ENCODE measurements at regions not wholly inside any gene's neighbourhood (a gene's known extent, or its start where the extent isn't known, plus 50 kb on each side); places are given as distances from the start of the nearest gene placed in this dataset.
A peak's percentile ranks its signal among the peaks of the same experiment; 100 is the strongest.
"Not testable (repeated sequence)": the region's sequence is repeated elsewhere in the genome, so short reads cannot be mapped to it uniquely, and the experiment has no call there.

GRCh38 chr10:94150541-94151184 is 156.9 kb downstream of the PLCE1 start:
- H3K4me1 ChIP-seq (ENCODE audit: control insufficient read depth, insufficient read depth, low read length), result peaks cover 3% of the 10 kb centered on the region
- no peaks in the 10 kb centered on the region for H3K27me3 ChIP-seq (ENCODE audit: control insufficient read depth, insufficient read depth, low read length, poor library complexity, severe bottlenecking)
- H3K9me3 Mint-ChIP-seq, result peaks cover 8% of the 10 kb centered on the region
- no peak overlapping the region for H3K4me3 Mint-ChIP-seq
- DNase-seq, result no peak
- no peaks in the 10 kb centered on the region for H3K36me3 Mint-ChIP-seq (ENCODE audit: low read depth)
- H3K36me3 ChIP-seq (ENCODE audit: control insufficient read depth, insufficient read depth, low read length), result peaks cover 9% of the 10 kb centered on the region
- TF ChIP-seq CTCF (conservative IDR thresholded peaks at IDR 0.05), result no peak
- 86 to 96% methylated on average over 1 of the region's 1 CpG for WGBS, 2 experiments (ENCODE audit: insufficient coverage in 1 of 2, insufficient read length in 1 of 2)
- peaks cover 11% of the 10 kb centered on the region for H3K9me3 ChIP-seq (ENCODE audit: control insufficient read depth, low read length)
- no peak overlapping the region for H3K27ac Mint-ChIP-seq
- no peak overlapping the region for H3K4me3 ChIP-seq (ENCODE audit: low read length)
- H3K4me1 Mint-ChIP-seq, result peaks cover 12% of the 10 kb centered on the region
- H3K27me3 Mint-ChIP-seq (ENCODE audit: insufficient read depth), result no peaks in the 10 kb centered on the region
- H3K9ac ChIP-seq (ENCODE audit: extremely low read depth, low read length, poor library complexity, severe bottlenecking), result no peak overlapping the region
- no peak overlapping the region for H3K27ac ChIP-seq (ENCODE audit: low read depth, low read length)

- no peak for DNase-seq
- peaks cover 14% of the 10 kb centered on the region for H3K9me3 ChIP-seq (ENCODE audit: control insufficient read depth, low read length)
- H3K36me3 Mint-ChIP-seq (ENCODE audit: low read depth), result peaks cover 5% of the 10 kb centered on the region
- no peak overlapping the region for H3K9ac ChIP-seq (ENCODE audit: extremely low read depth, low read length, poor library complexity, severe bottlenecking)
- H3K36me3 ChIP-seq (ENCODE audit: control insufficient read depth, insufficient read depth, low read length), result no peaks in the 10 kb centered on the region
- H3K27me3 ChIP-seq (ENCODE audit: control insufficient read depth, insufficient read depth, low read length, poor library complexity, severe bottlenecking), result no peaks in the 10 kb centered on the region
- no peak overlapping the region for H3K27ac ChIP-seq (ENCODE audit: low read depth, low read length)
- H3K27me3 Mint-ChIP-seq (ENCODE audit: insufficient read depth), result no peaks in the 10 kb centered on the region
- no peak for TF ChIP-seq CTCF (conservative IDR thresholded peaks at IDR 0.05)
- no peak overlapping the region for H3K4me3 Mint-ChIP-seq
- H3K27ac Mint-ChIP-seq, result no peak overlapping the region
- no peaks in the 10 kb centered on the region for H3K4me1 ChIP-seq (ENCODE audit: control insufficient read depth, insufficient read depth, low read length)
- H3K4me1 Mint-ChIP-seq, result no peaks in the 10 kb centered on the region
- 92 to 95% methylated on average over 3 to 4 of the region's 4 CpGs for WGBS, 2 experiments (ENCODE audit: insufficient coverage in 1 of 2, insufficient read length in 1 of 2)
- no peak overlapping the region for H3K4me3 ChIP-seq (ENCODE audit: low read length)
- peaks cover 2% of the 10 kb centered on the region for H3K9me3 Mint-ChIP-seq
Observed at GRCh38 chr10:94155722-94156271, 162.1 kb downstream of the PLCE1 start.

GRCh38 chr10:94156453-94156852 is 162.7 kb downstream of the PLCE1 start:
- Mint-ChIP-seq H3K27me3 (ENCODE audit: insufficient read depth) (no peaks in the 10 kb centered on the region), H3K27ac (no peak overlapping the region), H3K4me3 (no peak overlapping the region), H3K36me3 (ENCODE audit: low read depth) (peaks cover 11% of the 10 kb centered on the region), H3K9me3 (peaks cover 2% of the 10 kb centered on the region), H3K4me1 (peaks cover 2% of the 10 kb centered on the region)
- Histone ChIP-seq H3K9me3 (ENCODE audit: control insufficient read depth, low read length) (peaks cover 14% of the 10 kb centered on the region), H3K27me3 (ENCODE audit: control insufficient read depth, insufficient read depth, low read length, poor library complexity, severe bottlenecking) (no peaks in the 10 kb centered on the region), H3K4me3 (ENCODE audit: low read length) (no peak overlapping the region), H3K27ac (ENCODE audit: low read depth, low read length) (no peak overlapping the region), H3K4me1 (ENCODE audit: control insufficient read depth, insufficient read depth, low read length) (no peaks in the 10 kb centered on the region), H3K36me3 (ENCODE audit: control insufficient read depth, insufficient read depth, low read length) (no peaks in the 10 kb centered on the region), H3K9ac (ENCODE audit: extremely low read depth, low read length, poor library complexity, severe bottlenecking) (no peak overlapping the region)
- WGBS, 2 experiments (ENCODE audit: insufficient coverage in 1 of 2, insufficient read length in 1 of 2), result 94 to 100% methylated on average over 1 to 3 of the region's 3 CpGs
- TF ChIP-seq CTCF (conservative IDR thresholded peaks at IDR 0.05), result no peak
- DNase-seq, result no peak

GRCh38 chr10:94165158-94165611 is 171.5 kb downstream of the PLCE1 start:
- H3K27me3 Mint-ChIP-seq (ENCODE audit: insufficient read depth); H3K27ac Mint-ChIP-seq; H3K9ac ChIP-seq (ENCODE audit: extremely low read depth, low read length, poor library complexity, severe bottlenecking); H3K4me3 Mint-ChIP-seq; DNase-seq; H3K27me3 ChIP-seq (ENCODE audit: control insufficient read depth, insufficient read depth, low read length, poor library complexity, severe bottlenecking); H3K27ac ChIP-seq (ENCODE audit: low read depth, low read length); H3K4me1 ChIP-seq (ENCODE audit: control insufficient read depth, insufficient read depth, low read length): not testable (repeated sequence)
- WGBS, 2 experiments (ENCODE audit: insufficient coverage in 1 of 2, insufficient read length in 1 of 2), result 88 to 90% methylated on average over 5 to 9 of the region's 12 CpGs
- Histone ChIP-seq H3K4me3 (ENCODE audit: low read length) (peak overlapping the region; percentile 40), H3K36me3 (ENCODE audit: control insufficient read depth, insufficient read depth, low read length) (peaks cover 12% of the 10 kb centered on the region), H3K9me3 (ENCODE audit: control insufficient read depth, low read length) (peaks cover 16% of the 10 kb centered on the region)
- peaks cover 30% of the 10 kb centered on the region for H3K9me3 Mint-ChIP-seq
- H3K4me1 Mint-ChIP-seq, result peaks cover 11% of the 10 kb centered on the region
- peaks cover 16% of the 10 kb centered on the region for H3K36me3 Mint-ChIP-seq (ENCODE audit: low read depth)
